ENCODE measurements at regions not wholly inside any gene's neighbourhood (a gene's known extent, or its start where the extent isn't known, plus 50 kb on each side); places are given as distances from the start of the nearest gene placed in this dataset.

DNA sequence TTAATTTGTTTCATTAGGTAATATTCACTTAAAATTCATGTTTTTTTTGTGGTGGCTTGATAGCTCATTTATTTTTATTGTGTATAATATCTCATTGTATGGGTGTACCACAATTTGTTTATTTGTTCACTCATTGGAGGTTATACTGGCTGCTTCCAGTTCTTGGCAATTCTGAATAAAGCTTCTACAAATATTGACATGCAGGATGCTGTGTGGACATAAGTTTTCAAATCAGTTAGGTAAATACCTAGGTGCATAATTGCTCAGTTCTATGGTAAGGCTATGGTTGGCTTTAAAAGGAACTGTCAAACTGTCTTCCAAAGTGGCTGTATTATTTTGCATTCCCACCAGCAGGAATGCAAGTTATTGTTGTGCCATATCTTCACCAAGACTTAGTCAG is 504.5 kb upstream of the GALNTL6 start:
- TF ChIP-seq EZH2 (IDR thresholded peaks at IDR 0.05; ENCODE audit: borderline replicate concordance, low read length) (no peak), CTCF (IDR thresholded peaks at IDR 0.05; ENCODE audit: low read length) (no peak)

Measured in OCI-LY1 (cell line).